GM21367 (cell line): ENCODE measurements at regions not wholly inside any gene's neighbourhood (a gene's known extent, or its start where the extent isn't known, plus 50 kb on each side); places are given as distances from the start of the nearest gene placed in this dataset.
"Not testable (repeated sequence)": the region's sequence is repeated elsewhere in the genome, so short reads cannot be mapped to it uniquely, and the experiment has no call there.

Experiments
- ATAC-seq: cut with Tn5 transposase; IDR thresholded peaks from one replicate; pipeline ENCODE4 v1.9.1; 2021; ENCODE audit not compliant: unreplicated experiment

DNA sequence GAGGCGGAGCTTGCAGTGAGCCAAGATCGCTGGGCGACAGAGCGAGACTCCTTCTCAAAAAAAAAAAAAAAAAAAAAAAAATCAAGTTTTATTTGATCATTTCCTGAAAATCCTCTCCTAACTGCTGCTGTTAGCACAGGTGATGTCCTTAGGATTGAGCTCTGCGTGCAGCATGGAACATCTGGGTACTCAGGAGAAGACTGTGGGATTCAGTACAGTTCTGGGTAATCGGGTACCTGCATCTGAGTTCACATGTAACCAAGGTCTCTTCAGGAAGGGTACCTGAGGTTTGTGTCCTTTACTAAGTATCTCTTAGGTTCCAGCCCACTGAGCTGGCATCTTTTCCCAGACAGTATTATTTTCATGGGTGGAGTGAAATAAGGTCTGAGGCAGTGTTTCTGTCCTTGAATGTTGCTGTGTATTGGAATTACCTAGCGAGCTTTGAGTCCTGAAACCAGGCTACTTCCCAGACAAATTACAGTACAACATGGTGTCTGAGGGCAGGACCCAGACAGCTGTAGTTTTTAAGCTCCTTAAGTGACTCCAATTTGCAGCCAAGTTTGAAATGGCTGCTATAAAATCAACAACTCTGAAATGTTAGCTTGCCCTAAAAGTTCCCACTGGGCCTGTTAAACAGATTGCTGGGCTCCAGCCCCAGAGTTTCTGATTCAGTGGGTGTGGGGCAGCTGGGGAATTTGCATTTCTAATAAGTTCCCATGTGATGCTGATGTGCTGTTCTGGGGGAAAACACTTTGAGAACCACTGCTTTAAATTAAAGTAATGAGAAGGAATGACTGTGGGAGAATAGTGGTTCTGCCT lies 120.5 kb downstream of the PMAIP1 start:
- ATAC-seq, result no peak

DNA sequence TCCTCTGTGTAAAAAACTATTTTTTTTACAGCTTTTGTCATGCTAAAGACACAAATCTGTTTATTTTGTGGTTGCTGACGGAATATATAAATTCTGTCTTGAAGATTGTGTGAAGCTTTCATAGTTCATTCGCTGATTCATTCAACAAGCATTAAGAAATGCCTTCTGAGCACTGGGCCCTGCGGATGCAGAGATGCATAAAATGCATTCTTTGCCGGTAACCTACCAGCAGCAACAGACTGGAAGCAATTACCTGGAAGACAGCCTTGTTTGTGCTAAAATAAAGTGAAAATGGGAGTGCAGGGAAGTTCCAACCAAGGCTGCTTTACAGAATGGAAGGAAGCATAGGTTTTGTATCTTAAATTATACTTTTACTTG lies 119.7 kb downstream of the PMAIP1 start:
- no peak for ATAC-seq

DNA sequence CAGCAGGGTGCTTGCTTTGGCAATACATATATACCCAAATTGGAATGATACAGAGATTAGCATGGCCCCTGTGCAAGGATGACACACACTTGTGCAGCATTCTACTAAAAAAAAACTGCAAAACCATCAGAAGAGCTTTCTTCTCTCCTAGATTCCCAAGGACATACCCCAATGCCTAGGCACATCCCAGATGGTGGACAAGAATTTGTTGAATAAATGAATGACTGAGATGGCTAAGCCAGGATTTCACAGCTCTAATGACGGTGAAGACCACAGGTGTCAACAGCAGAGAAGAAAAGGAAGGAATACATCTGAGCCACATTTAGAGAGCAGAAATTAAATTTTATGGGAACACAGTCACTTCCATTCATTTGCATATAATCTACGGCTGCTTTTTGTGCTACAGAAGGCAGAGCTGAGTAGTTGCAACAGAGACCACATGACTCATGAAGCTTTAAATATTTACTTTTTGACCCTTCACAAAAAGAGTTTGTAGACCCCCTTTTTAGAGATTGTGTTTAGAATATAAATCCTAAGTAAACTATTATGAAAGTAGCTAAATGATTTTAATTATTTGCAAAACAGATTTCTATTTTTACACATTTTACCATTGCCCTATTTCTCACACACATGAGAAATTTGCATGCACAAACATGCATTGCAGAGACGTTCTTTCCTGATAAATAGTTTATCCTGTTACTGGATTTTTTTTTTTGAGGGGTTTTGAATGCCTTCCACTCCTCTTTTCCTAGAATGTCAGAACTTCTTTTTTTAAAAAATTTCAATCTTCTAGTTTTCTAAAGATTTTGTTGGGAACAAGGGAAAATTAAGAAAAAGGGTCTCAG lies 119.0 kb downstream of the PMAIP1 start:
- ATAC-seq, result no peak

GRCh38 chr18:60018134-60018533 lies 118.3 kb downstream of the PMAIP1 start:
- not testable (repeated sequence) for ATAC-seq

GRCh38 chr18:60017371-60017770 lies 117.6 kb downstream of the PMAIP1 start:
- ATAC-seq, result no peak

GRCh38 chr18:60015826-60016225 lies 116.0 kb downstream of the PMAIP1 start:
- ATAC-seq, result not testable (repeated sequence)

GRCh38 chr18:60013148-60013547 lies 113.4 kb downstream of the PMAIP1 start:
- not testable (repeated sequence) for ATAC-seq

DNA sequence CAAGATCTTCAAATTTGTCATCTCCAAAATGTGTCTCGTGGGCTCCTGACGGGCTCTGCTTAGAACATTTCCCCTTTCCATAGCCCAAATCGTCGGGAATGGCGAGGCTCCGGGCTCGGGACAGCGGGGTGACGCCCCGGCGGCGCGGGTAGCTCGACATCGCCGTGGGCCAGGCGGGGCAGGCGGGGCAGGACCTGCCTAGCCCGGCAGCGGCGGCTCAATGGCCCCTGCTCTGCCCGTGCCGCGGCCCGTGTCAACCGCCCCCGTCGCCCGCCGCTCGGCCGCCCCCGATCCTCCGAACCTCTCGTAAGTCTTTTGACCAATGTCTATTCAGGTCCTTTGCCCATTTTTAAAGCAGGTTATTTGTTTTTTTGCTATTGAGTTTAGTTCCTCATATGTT lies 111.2 kb downstream of the PMAIP1 start:
- no peak for ATAC-seq

- no peak for ATAC-seq
Observed at GRCh38 chr18:60010513-60010912, 110.7 kb downstream of the PMAIP1 start.

DNA sequence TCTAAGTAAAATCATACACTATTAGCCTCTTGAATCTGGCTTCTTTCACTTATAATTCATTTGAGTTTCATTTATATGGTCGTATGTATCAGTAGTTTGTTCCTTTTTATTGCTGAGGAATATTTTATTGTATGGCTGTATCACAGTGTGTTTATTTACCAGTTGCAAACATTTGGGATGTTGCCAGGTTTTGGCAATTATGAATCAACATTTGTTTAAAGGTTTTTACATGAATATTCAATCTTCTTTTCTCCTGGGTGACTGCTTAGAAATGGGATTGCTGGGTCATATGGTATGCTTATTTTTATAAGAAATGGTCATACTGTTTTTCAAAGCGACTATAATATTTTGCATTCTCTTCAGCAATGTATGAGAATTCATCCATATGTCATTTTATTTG lies 107.9 kb downstream of the PMAIP1 start:
- no peak for ATAC-seq

GRCh38 chr18:60003610-60004185 lies 103.9 kb downstream of the PMAIP1 start:
- ATAC-seq, result no peak

DNA sequence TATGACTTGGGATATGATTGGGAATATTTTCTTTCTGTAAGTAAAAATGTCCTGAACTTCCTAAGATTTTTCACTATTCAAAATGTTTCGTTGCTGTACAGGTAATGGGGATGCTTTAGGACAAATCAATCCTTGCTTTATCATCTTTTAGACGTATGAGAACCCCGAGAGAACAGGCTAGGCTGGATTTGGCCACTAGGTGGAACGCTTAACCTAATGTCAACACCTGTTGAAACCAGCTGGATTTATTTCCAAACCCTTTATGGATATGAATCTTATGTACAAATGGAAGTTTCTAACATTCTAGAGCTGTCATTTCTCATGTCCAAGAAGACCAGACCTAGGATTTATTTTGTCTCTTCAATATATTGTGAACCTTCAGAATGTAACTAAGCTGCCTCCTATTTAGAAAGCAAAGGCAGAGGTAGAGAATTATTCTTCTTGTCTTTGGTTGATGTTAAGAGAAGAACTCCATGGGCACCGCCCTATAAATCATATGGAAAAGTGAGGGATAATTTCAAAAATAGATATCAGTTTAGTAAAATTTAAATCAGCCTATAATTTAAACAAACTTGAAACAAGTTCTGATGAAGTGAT lies 96.7 kb downstream of the PMAIP1 start:
- ATAC-seq, result peak; percentile 76

DNA sequence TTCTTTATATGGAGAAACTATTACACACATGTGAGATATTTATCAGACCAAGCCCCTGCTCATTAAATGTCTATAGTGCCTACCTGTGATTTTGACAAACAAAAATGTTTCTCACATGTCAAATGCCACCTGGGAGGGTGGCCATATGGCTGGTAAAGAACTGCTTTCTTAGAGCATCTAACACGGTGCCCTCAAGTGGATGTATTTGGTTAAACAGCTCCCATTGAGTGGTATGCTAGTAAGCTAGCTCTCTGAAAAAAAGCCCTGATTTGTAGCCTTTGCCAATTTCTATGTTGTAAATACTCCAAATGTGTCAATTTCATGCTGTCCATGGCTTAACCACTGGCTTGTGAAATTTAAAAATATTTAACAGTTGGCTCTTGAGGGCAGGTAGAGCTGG lies 94.6 kb downstream of the PMAIP1 start:
- peak; percentile 79 for ATAC-seq

DNA sequence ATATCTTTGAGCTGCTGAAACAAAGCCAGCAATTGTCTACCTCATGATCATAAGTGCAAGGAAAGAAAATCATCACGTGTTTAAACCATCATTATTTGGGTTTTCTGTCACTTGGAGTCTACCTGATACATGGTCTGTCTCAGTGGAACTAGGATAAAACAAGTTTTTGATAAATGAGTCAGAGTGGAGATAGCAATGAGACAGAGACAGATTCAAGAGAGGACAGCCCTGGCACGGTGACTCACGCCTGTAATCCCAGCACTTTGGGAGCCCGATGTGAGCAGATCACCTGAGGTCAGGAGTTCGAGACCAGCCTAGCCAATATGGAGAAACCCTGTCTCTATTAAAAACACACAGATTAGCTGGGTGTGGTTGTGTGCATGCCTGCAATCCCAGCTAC lies 93.8 kb downstream of the PMAIP1 start:
- no peak for ATAC-seq

DNA sequence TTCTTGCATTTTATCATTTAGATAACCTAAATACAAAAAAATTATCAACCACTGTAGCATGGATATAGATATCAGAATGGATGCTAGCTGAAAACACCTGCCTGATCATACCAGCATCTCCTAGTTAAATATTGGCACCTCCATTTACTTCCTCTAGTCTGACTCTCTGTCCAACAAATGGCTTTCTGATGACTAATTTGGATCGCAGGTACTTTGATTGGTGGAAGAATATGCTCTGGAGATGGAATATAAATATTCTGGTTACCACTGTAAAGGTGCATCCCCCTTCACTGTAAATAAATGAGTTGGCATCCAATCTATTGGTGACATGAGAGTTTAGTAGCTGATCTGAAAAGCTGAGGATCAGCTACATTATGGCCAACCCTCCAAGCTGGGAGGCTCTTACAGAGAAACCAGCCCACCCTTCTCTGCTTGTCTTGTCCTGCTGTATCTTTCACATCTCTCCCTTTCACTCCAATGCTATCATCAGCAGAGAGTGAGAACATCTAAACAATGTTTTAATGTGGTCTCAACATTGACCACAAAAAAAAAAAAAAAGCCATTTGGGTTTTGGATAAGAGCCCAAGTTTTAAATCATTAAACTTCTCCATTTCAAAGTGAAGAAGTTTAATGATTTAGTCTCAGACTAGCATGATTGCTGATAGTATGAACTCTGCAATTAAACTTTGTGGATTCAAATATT lies 90.5 kb downstream of the PMAIP1 start:
- ATAC-seq, result no peak

- no peak for ATAC-seq
Observed at GRCh38 chr18:59988098-59988706, 88.4 kb downstream of the PMAIP1 start.

DNA sequence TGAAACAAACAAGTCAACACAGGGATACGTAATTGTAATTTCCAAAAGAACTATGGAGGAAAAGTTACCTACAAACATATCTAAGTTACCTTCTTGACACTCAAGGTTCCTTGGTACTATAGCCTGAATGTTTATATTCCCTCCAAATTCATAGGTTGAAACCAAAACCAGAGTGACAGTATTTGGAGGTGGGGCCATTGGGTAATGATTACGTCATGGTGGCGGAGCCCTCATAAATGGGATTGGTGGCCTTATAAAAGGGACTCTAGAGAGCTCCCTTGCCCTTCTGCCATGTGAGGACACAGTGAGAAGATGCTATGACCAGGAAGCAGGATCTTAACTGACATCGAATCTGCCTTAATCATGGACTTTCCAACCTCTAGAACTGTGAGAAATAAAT lies 87.3 kb downstream of the PMAIP1 start:
- no peak for ATAC-seq

DNA sequence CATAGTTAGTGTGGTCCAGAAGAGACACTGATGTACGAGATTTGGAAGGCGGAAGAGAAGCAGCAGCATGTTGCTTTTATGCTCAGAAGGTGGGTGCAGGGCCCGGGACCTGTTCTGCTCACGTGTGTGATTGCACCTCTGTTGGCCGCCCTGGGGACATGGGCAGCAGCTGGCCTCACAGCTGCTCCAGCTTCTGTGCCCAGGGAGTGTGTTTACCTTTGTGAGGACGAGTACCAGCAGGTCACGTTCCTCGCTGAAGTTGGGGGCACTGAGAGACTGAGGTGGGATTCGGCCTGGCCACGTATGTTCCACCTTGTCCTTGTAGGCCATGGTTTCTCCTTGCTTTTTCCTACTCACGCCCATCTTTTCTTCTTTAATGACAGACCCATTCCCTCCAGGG lies 86.3 kb downstream of the PMAIP1 start:
- no peak for ATAC-seq

GRCh38 chr18:59985289-59985688 lies 85.5 kb downstream of the PMAIP1 start:
- no peak for ATAC-seq

GRCh38 chr18:59983506-59983905 lies 83.7 kb downstream of the PMAIP1 start:
- no peak for ATAC-seq
